ENCODE measurements at regions not wholly inside any gene's neighbourhood (a gene's known extent, or its start where the extent isn't known, plus 50 kb on each side); places are given as distances from the start of the nearest gene placed in this dataset.

- Histone ChIP-seq H3K9me2 (replicated peaks; ENCODE audit: control insufficient read depth, low read length) (no peaks in the 10 kb centered on the region), H3F3A (ENCODE audit: control insufficient read depth, insufficient read depth) (no peaks in the 10 kb centered on the region), H3K4me2 (ENCODE audit: low read length) (no peak overlapping the region), H3K27ac (ENCODE audit: low read depth, low read length) (no peak overlapping the region), H3K79me2 (ENCODE audit: control insufficient read depth, low read length) (no peaks in the 10 kb centered on the region), H3K4me1 (ENCODE audit: control insufficient read depth, low read length) (no peaks in the 10 kb centered on the region), H4K20me1 (ENCODE audit: control insufficient read depth, insufficient read depth, low read depth, low read length) (no peaks in the 10 kb centered on the region), H3K27me3 (ENCODE audit: control insufficient read depth, low read length) (0 out of 2 replicates have a peak, but pooled peaks cover 3% of the 10 kb centered on the region), H3K4me3 (ENCODE audit: low read length) (no peak overlapping the region), H3K36me3 (ENCODE audit: control insufficient read depth, low read length) (no peaks in the 10 kb centered on the region), H3K9me3 (ENCODE audit: control insufficient read depth, insufficient read depth, low read length) (no peaks in the 10 kb centered on the region)
- TF ChIP-seq CTCF (IDR thresholded peaks at IDR 0.05; ENCODE audit: low read depth, low read length, poor library complexity, severe bottlenecking) (no peak), EZH2phosphoT487 (IDR thresholded peaks at IDR 0.05; ENCODE audit: borderline replicate concordance, low read length) (no peak)
These were observed 343.0 kb downstream of the CD83 start for GRCh38 chr6:14460556-14460955.

GRCh38 chr6:14462135-14462534 is 344.6 kb downstream of the CD83 start:
- Histone ChIP-seq H3K4me2 (ENCODE audit: low read length) (no peak overlapping the region), H3K4me1 (ENCODE audit: control insufficient read depth, low read length) (no peaks in the 10 kb centered on the region), H3K27ac (ENCODE audit: low read depth, low read length) (no peak overlapping the region), H3K27me3 (ENCODE audit: control insufficient read depth, low read length) (0 out of 2 replicates have a peak, but pooled peaks cover 3% of the 10 kb centered on the region), H3K36me3 (ENCODE audit: control insufficient read depth, low read length) (no peaks in the 10 kb centered on the region), H3K4me3 (ENCODE audit: low read length) (no peak overlapping the region), H3F3A (ENCODE audit: control insufficient read depth, insufficient read depth) (no peaks in the 10 kb centered on the region), H3K9me3 (ENCODE audit: control insufficient read depth, insufficient read depth, low read length) (no peaks in the 10 kb centered on the region), H4K20me1 (ENCODE audit: control insufficient read depth, insufficient read depth, low read depth, low read length) (no peaks in the 10 kb centered on the region), H3K9me2 (replicated peaks; ENCODE audit: control insufficient read depth, low read length) (no peaks in the 10 kb centered on the region), H3K79me2 (ENCODE audit: control insufficient read depth, low read length) (no peaks in the 10 kb centered on the region)
- no peak for TF ChIP-seq CTCF (IDR thresholded peaks at IDR 0.05; ENCODE audit: low read depth, low read length, poor library complexity, severe bottlenecking)
- no peak for TF ChIP-seq EZH2phosphoT487 (IDR thresholded peaks at IDR 0.05; ENCODE audit: borderline replicate concordance, low read length)

- no peaks in the 10 kb centered on the region for H3K9me3 ChIP-seq (ENCODE audit: control insufficient read depth, insufficient read depth, low read length)
- H3K4me2 ChIP-seq (ENCODE audit: low read length), result no peak overlapping the region
- no peaks in the 10 kb centered on the region for H3K4me1 ChIP-seq (ENCODE audit: control insufficient read depth, low read length)
- H3K27ac ChIP-seq (ENCODE audit: low read depth, low read length), result no peak overlapping the region
- 0 out of 2 replicates have a peak, but pooled peaks cover 3% of the 10 kb centered on the region for H3K27me3 ChIP-seq (ENCODE audit: control insufficient read depth, low read length)
- no peak overlapping the region for H3K4me3 ChIP-seq (ENCODE audit: low read length)
- H3F3A ChIP-seq (ENCODE audit: control insufficient read depth, insufficient read depth), result no peaks in the 10 kb centered on the region
- H3K79me2 ChIP-seq (ENCODE audit: control insufficient read depth, low read length), result no peaks in the 10 kb centered on the region
- H4K20me1 ChIP-seq (ENCODE audit: control insufficient read depth, insufficient read depth, low read depth, low read length), result no peaks in the 10 kb centered on the region
- no peaks in the 10 kb centered on the region for H3K9me2 ChIP-seq (replicated peaks; ENCODE audit: control insufficient read depth, low read length)
- no peak for TF ChIP-seq EZH2phosphoT487 (IDR thresholded peaks at IDR 0.05; ENCODE audit: borderline replicate concordance, low read length)
- no peak for TF ChIP-seq CTCF (IDR thresholded peaks at IDR 0.05; ENCODE audit: low read depth, low read length, poor library complexity, severe bottlenecking)
- H3K36me3 ChIP-seq (ENCODE audit: control insufficient read depth, low read length), result no peaks in the 10 kb centered on the region
These were observed 345.0 kb downstream of the CD83 start for GRCh38 chr6:14462566-14462965.
